Duodenal mucosa (tissue), 2 donors: ENCODE measurements at regions not wholly inside any gene's neighbourhood (a gene's known extent, or its start where the extent isn't known, plus 50 kb on each side); places are given as distances from the start of the nearest gene placed in this dataset.
"Not testable (repeated sequence)": the region's sequence is repeated elsewhere in the genome, so short reads cannot be mapped to it uniquely, and the experiment has no call there.

ENCODE experiments used
- H3K27ac ChIP-seq: one replicate; pipeline ENCODE4 v1.7.0; 2013; ENCODE audit warnings: low read depth, low read length
- H3K27me3 ChIP-seq, 2 donors: one replicate each; pipeline ENCODE4 v1.7.0; 2013; ENCODE audit warnings: low read length in 2 of 2, control low read depth in 1 of 2; ENCODE audit not compliant: insufficient read depth in 2 of 2, control insufficient read depth in 1 of 2
- H3K36me3 ChIP-seq, 2 donors: one replicate each; pipeline ENCODE4 v1.7.0; 2013; ENCODE audit warnings: low read length in 2 of 2, control low read depth in 1 of 2; ENCODE audit not compliant: insufficient read depth in 2 of 2, control insufficient read depth in 1 of 2
- H3K4me1 ChIP-seq, 2 donors: one replicate each; pipeline ENCODE4 v1.7.0; 2013; ENCODE audit warnings: low read length in 2 of 2, control low read depth in 1 of 2; ENCODE audit not compliant: insufficient read depth in 2 of 2, control insufficient read depth in 1 of 2
- H3K4me3 ChIP-seq, 2 donors: one replicate each; pipeline ENCODE4 v1.7.0; 2013; ENCODE audit warnings: low read length in 2 of 2, low read depth in 1 of 2
- H3K9ac ChIP-seq, 2 donors: one replicate each; pipeline ENCODE4 v1.7.0; 2013; ENCODE audit warnings: low read length in 2 of 2, low read depth in 1 of 2
- H3K9me3 ChIP-seq, 2 donors: one replicate each; pipeline ENCODE4 v1.7.0; 2013; ENCODE audit warnings: low read length in 2 of 2, control low read depth in 1 of 2; ENCODE audit not compliant: control insufficient read depth in 1 of 2

DNA sequence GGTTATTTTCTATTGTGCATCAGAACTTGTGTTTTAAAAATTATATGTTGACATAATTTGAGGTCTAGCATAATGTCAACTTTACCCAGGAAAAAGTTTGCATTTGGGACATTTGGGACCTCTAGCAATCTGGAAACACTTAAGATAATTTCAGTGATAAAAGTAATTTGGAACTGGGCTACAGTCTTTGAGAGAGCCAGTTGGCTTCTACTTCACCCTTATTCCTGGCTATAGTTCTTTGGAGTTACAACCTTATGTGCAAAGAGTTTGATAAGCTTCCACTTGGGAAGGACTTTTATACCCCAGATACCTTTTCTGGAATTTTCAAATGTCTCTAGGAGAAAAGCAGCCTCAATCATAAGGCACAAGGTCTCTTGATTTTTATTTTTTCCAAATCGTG is 139.3 kb downstream of the ARRDC3 start:
- no peaks in the 10 kb centered on the region for H3K4me1 ChIP-seq
- no peaks in the 10 kb centered on the region for H3K36me3 ChIP-seq
- H3K9me3 ChIP-seq: peaks cover 0 to 14% of the 10 kb centered on the region in 2 donors
- H3K4me3 ChIP-seq: no peak overlapping the region
- no peak overlapping the region for H3K27ac ChIP-seq
- H3K9ac ChIP-seq: no peak overlapping the region
- H3K27me3 ChIP-seq: no peaks in the 10 kb centered on the region

- no peak overlapping the region for H3K9ac ChIP-seq
- no peaks in the 10 kb centered on the region for H3K27me3 ChIP-seq
- no peaks in the 10 kb centered on the region for H3K4me1 ChIP-seq
- no peak overlapping the region for H3K27ac ChIP-seq
- H3K9me3 ChIP-seq: peaks cover 0 to 14% of the 10 kb centered on the region in 2 donors
- no peak overlapping the region for H3K4me3 ChIP-seq
- H3K36me3 ChIP-seq: no peaks in the 10 kb centered on the region
These were observed 139.8 kb downstream of the ARRDC3 start for GRCh38 chr5:91243286-91243685.

GRCh38 chr5:91241460-91241859 is 141.7 kb downstream of the ARRDC3 start:
- not testable (repeated sequence) for H3K36me3 ChIP-seq, H3K4me1 ChIP-seq

GRCh38 chr5:91240175-91240574 is 142.9 kb downstream of the ARRDC3 start:
- H3K36me3 ChIP-seq: no peaks in the 10 kb centered on the region
- no peaks in the 10 kb centered on the region for H3K27me3 ChIP-seq
- H3K9ac ChIP-seq: no peak overlapping the region
- H3K9me3 ChIP-seq: peaks cover 0 to 14% of the 10 kb centered on the region in 2 donors
- no peak overlapping the region for H3K4me3 ChIP-seq
- no peak overlapping the region for H3K27ac ChIP-seq
- H3K4me1 ChIP-seq: no peaks in the 10 kb centered on the region

More at GRCh38 chr5:91241460-91241859, 141.7 kb downstream of the ARRDC3 start:
- not testable (repeated sequence) for H3K27me3 ChIP-seq, H3K4me3 ChIP-seq, H3K9ac ChIP-seq, H3K27ac ChIP-seq
- H3K9me3 ChIP-seq: peaks cover 0 to 14% of the 10 kb centered on the region in 2 donors

DNA sequence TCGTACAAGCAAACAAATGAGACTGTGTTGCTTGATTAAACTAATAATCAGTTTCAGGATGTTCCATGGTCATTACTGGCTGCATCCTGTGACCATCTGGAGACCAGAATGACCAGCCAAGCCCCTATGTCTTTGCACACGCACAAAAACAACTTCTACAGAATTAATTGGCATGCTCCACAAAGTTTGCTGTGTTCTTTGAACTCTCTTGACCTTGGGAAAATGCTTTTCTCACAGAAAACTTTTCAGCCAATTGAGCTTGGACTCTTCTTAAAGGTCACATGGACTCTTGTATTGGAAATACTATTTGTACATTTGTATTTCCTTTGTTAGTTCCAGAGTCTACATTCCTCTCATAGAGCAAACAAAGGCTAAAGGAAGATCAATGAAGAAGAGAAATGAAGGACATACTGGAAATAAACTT is 147.8 kb downstream of the ARRDC3 start:
- Histone ChIP-seq H3K4me3 (no peak overlapping the region), H3K9ac (no peak overlapping the region), H3K9me3 (no peaks in the 10 kb centered on the region), H3K36me3 (no peaks in the 10 kb centered on the region), H3K27me3 (no peaks in the 10 kb centered on the region), H3K27ac (no peak overlapping the region), H3K4me1 (no peaks in the 10 kb centered on the region)

DNA sequence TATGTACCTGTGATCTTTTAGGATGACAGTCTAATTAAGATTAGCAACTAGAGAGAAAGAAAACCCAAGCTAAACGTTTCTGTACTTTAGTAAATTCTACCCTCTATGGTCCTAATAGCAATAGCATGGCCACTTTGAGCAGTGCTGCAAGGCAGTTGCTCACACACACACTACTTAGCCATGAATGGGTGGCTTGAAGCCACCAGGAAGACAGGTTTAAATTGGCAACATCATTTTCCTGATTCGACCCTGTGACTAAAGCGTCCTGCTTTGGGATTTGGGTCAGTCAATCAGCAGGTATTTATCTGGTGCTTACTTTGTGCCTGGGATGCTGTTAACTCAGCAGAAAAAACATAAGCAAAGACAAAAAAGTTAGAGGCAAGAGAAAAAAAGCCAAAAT is 150.6 kb downstream of the ARRDC3 start:
- Histone ChIP-seq H3K4me1 (no peaks in the 10 kb centered on the region), H3K4me3 (no peak overlapping the region), H3K27ac (no peak overlapping the region), H3K27me3 (no peaks in the 10 kb centered on the region), H3K9ac (no peak overlapping the region), H3K36me3 (no peaks in the 10 kb centered on the region), H3K9me3 (peaks cover 0 to 6% of the 10 kb centered on the region in 2 donors)

DNA sequence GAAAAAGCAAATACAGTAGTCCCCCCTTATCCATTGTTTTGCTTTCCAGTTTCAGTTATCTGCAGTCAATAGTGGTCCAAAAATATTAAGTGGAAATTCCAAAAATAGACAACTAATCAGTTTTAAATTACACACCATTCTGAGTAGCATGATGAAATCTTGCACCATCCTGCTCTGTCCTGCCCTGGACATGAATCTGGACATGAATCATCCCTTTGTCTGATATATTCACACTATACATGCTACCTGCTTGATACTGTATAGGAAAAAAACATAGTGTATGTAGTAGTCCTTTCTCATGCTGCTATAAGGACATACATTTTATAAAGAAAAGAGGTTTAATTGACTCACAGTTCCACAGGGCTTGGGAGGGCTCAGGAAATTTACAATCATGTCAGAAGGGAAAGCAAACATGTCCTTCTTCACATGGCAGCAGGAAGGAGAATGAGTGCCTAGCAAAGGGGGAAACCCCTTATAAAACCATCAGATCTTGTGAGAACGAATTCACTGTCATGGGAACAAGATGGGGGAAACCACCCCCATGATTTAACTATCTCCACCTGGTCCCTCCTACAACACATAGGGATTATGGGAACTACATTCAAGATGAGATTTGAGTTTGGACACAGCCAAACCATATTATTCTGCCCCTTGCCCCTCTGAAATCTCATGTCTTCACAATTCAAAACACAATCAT is 153.9 kb downstream of the ARRDC3 start:
- no peak overlapping the region for H3K9ac ChIP-seq
- H3K27ac ChIP-seq: no peak overlapping the region
- H3K9me3 ChIP-seq: peaks cover 0 to 6% of the 10 kb centered on the region in 2 donors
- no peaks in the 10 kb centered on the region for H3K4me1 ChIP-seq
- no peaks in the 10 kb centered on the region for H3K36me3 ChIP-seq
- no peaks in the 10 kb centered on the region for H3K27me3 ChIP-seq
- no peak overlapping the region for H3K4me3 ChIP-seq

- Histone ChIP-seq H3K27me3 (no peaks in the 10 kb centered on the region), H3K4me1 (no peaks in the 10 kb centered on the region), H3K36me3 (no peaks in the 10 kb centered on the region), H3K9ac (no peak overlapping the region), H3K27ac (no peak overlapping the region), H3K4me3 (no peak overlapping the region), H3K9me3 (peaks cover 0 to 6% of the 10 kb centered on the region in 2 donors)
These were observed 154.9 kb downstream of the ARRDC3 start for GRCh38 chr5:91228188-91228587.

GRCh38 chr5:91225848-91226686 is 157.1 kb downstream of the ARRDC3 start:
- Histone ChIP-seq H3K27me3 (no peaks in the 10 kb centered on the region), H3K36me3 (no peaks in the 10 kb centered on the region), H3K4me1 (no peaks in the 10 kb centered on the region), H3K9me3 (peaks cover 0 to 6% of the 10 kb centered on the region in 2 donors), H3K27ac (no peak overlapping the region), H3K4me3 (no peak overlapping the region), H3K9ac (no peak overlapping the region)

DNA sequence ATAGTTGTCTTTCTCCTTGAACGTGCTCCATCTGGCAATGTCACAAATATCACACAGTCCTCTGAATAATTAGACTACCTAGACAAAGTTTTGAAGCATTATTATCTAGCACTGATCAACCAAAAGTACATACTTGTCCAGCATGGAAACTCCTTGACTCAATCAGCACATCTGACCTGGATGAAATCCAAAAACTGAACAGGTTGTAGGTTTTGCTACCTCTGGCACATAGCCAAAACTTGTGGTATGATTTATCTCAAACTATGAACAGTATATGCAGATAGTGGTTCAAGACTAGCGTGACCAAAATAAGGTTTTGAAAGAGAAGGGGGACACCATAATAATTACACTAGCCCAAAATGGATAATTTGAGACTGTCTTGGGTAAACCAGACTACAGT is 158.1 kb downstream of the ARRDC3 start:
- Histone ChIP-seq H3K27ac (no peak overlapping the region), H3K9ac (no peak overlapping the region), H3K27me3 (no peaks in the 10 kb centered on the region), H3K4me1 (no peaks in the 10 kb centered on the region), H3K4me3 (no peak overlapping the region), H3K9me3 (peaks cover 0 to 6% of the 10 kb centered on the region in 2 donors), H3K36me3 (no peaks in the 10 kb centered on the region)
